HG02798 (cell line): ENCODE measurements at regions not wholly inside any gene's neighbourhood (a gene's known extent, or its start where the extent isn't known, plus 50 kb on each side); places are given as distances from the start of the nearest gene placed in this dataset.

Experiments used
- ATAC-seq: cut with Tn5 transposase; IDR thresholded peaks from one replicate; pipeline ENCODE4 v1.9.1; 2021; ENCODE audit warnings: mild to moderate bottlenecking; ENCODE audit not compliant: unreplicated experiment, poor library complexity

GRCh38 chr2:224264259-224264658, 137.6 kb downstream of the FAM124B start:
- no peak for ATAC-seq

GRCh38 chr2:224263571-224264043, 138.3 kb downstream of the FAM124B start:
- ATAC-seq, result no peak

- ATAC-seq, result no peak
These were observed 140.6 kb downstream of the FAM124B start for GRCh38 chr2:224261326-224261725.

- ATAC-seq, result no peak
These were observed 141.4 kb downstream of the FAM124B start for GRCh38 chr2:224260372-224261020.

- no peak for ATAC-seq
These were observed 142.1 kb downstream of the FAM124B start for GRCh38 chr2:224259831-224260230.

- no peak for ATAC-seq
These were observed 143.8 kb downstream of the FAM124B start for GRCh38 chr2:224258059-224258458.

- ATAC-seq, result no peak
These were observed 144.8 kb downstream of the FAM124B start for GRCh38 chr2:224257156-224257555.

- no peak for ATAC-seq
These were observed 148.4 kb downstream of the FAM124B start for GRCh38 chr2:224253464-224253863.

GRCh38 chr2:224252631-224253030, 149.3 kb downstream of the FAM124B start:
- no peak for ATAC-seq

- ATAC-seq, result no peak
These were observed 152.9 kb downstream of the FAM124B start for GRCh38 chr2:224248944-224249371.

GRCh38 chr2:224242561-224242960, 159.3 kb downstream of the FAM124B start:
- ATAC-seq, result no peak

- ATAC-seq, result no peak
These were observed 160.1 kb downstream of the FAM124B start for GRCh38 chr2:224241812-224242211.

GRCh38 chr2:224241001-224241400, 160.9 kb downstream of the FAM124B start:
- ATAC-seq, result no peak

GRCh38 chr2:224223851-224224555, 177.9 kb downstream of the FAM124B start:
- no peak for ATAC-seq

- no peak for ATAC-seq
These were observed 178.9 kb downstream of the FAM124B start for GRCh38 chr2:224222974-224223373.

- no peak for ATAC-seq
These were observed 179.6 kb downstream of the FAM124B start for GRCh38 chr2:224222291-224222690.

- no peak for ATAC-seq
These were observed 180.4 kb downstream of the FAM124B start for GRCh38 chr2:224221455-224221913.

GRCh38 chr2:224220586-224221255, 181.2 kb downstream of the FAM124B start:
- ATAC-seq, result no peak

- no peak for ATAC-seq
These were observed 180.7 kb upstream of the SERPINE2 start for GRCh38 chr2:224219781-224220180.

GRCh38 chr2:224217962-224218347, 178.9 kb upstream of the SERPINE2 start:
- ATAC-seq, result no peak
